ENCODE measurements at regions not wholly inside any gene's neighbourhood (a gene's known extent, or its start where the extent isn't known, plus 50 kb on each side); places are given as distances from the start of the nearest gene placed in this dataset.

- no peaks in the 10 kb centered on the region for H3K79me2 ChIP-seq (ENCODE audit: insufficient read depth, low read length)
- H2AFZ ChIP-seq (ENCODE audit: low read length): no peak overlapping the region
- ChIA-PET CTCF (ENCODE audit: low intra/inter-chr PET ratio, low total read pairs) (no interaction called here), POLR2A (no interaction called here)
- no peaks in the 10 kb centered on the region for H3K4me1 ChIP-seq (ENCODE audit: insufficient read depth, low read length)
- no peak overlapping the region for H3K4me3 ChIP-seq (replicated peaks in 1 of 3; ENCODE audit: insufficient read depth in 1 of 3, low read depth in 2 of 3, low read length in 3 of 3)
- no TSS peak for BruUV-seq (replicated peaks)
- WGBS (ENCODE audit: low lambda C conversion rate): 6% methylated on average over 5 of the region's 5 CpGs
- no peaks in the 10 kb centered on the region; a peak in 2 of 5 replicates for H3K27me3 ChIP-seq (ENCODE audit: control insufficient read depth in 1 of 2, insufficient read depth in 2 of 2, low read length in 2 of 2)
- no peak overlapping the region for H3K9ac ChIP-seq (ENCODE audit: insufficient read depth, low read depth, low read length)
- ATAC-seq: no peak
- no peak for DNase-seq (ENCODE audit: low spot score)
- TF ChIP-seq ELF4 (CRISPR knock-in tag; IDR thresholded peaks at IDR 0.05; ENCODE audit: borderline replicate concordance): no peak
- TF ChIP-seq PTBP1 (IDR thresholded peaks at IDR 0.05; ENCODE audit: low read depth, low read length, poor library complexity, severe bottlenecking): no peak
- TF ChIP-seq ZNF33B (CRISPR knock-in tag; IDR thresholded peaks at IDR 0.05): no peak
- no peak for TF ChIP-seq GZF1 (CRISPR knock-in tag; IDR thresholded peaks at IDR 0.05)
- TF ChIP-seq ARHGAP35 (CRISPR knock-in tag; IDR thresholded peaks at IDR 0.05; ENCODE audit: borderline replicate concordance): no peak
- no peak for TF ChIP-seq IKZF4 (CRISPR knock-in tag; IDR thresholded peaks at IDR 0.05; ENCODE audit: borderline replicate concordance, low read depth, not compliant biosample characterization)
- TF ChIP-seq BORCS8-MEF2B (CRISPR knock-in tag; IDR thresholded peaks at IDR 0.05): no peak
- H3K9me3 ChIP-seq (ENCODE audit: low read length): no peaks in the 10 kb centered on the region
- intact Hi-C loops (cut with micrococcal nuclease; ENCODE audit: unreplicated experiment): no loop called here
- H3K36me3 ChIP-seq (replicated peaks in 1 of 2; ENCODE audit: control insufficient read depth in 1 of 2, insufficient read depth in 2 of 2, low read length in 2 of 2): no peaks in the 10 kb centered on the region
- FAIRE-seq: no peak
- H3K4me2 ChIP-seq (ENCODE audit: low read depth, low read length): no peak overlapping the region
- no peak overlapping the region for H3K27ac ChIP-seq (ENCODE audit: extremely low read length, insufficient read depth, low read length)
- no peaks in the 10 kb centered on the region for H4K20me1 ChIP-seq (ENCODE audit: insufficient read depth, low read length)
- in situ Hi-C loops (cut with HindIII; ENCODE audit: extremely low pct_ligation_motif_present, low pct_unique_long_range_greater_than_20kb): no loop called here
These were observed 131.7 kb upstream of the ISX start for GRCh38 chr22:34934261-34934660.

GRCh38 chr22:34943830-34944229 is 122.1 kb upstream of the ISX start:
- H3K27me3 ChIP-seq (ENCODE audit: control insufficient read depth in 1 of 2, insufficient read depth in 2 of 2, low read length in 2 of 2): no peaks in the 10 kb centered on the region; a peak in 1 of 5 replicates
- no peak overlapping the region for H3K9ac ChIP-seq (ENCODE audit: insufficient read depth, low read depth, low read length)
- 3% methylated on average over 2 of the region's 2 CpGs for WGBS (ENCODE audit: low lambda C conversion rate)
- no TSS peak for BruUV-seq (replicated peaks)
- no peak for ATAC-seq
- H3K27ac ChIP-seq (ENCODE audit: extremely low read length, insufficient read depth, low read length): no peak overlapping the region
- H3K9me3 ChIP-seq (ENCODE audit: low read length): no peaks in the 10 kb centered on the region
- CTCF ChIA-PET (ENCODE audit: low intra/inter-chr PET ratio, low total read pairs): no interaction called here
- H3K36me3 ChIP-seq (replicated peaks in 1 of 2; ENCODE audit: control insufficient read depth in 1 of 2, insufficient read depth in 2 of 2, low read length in 2 of 2): no peaks in the 10 kb centered on the region
- H3K4me3 ChIP-seq (replicated peaks in 1 of 3; ENCODE audit: insufficient read depth in 1 of 3, low read depth in 2 of 3, low read length in 3 of 3): no peak overlapping the region
- POLR2A ChIA-PET: no interaction called here
- FAIRE-seq: no peak
- no peaks in the 10 kb centered on the region for H3K4me1 ChIP-seq (ENCODE audit: insufficient read depth, low read length)
- H4K20me1 ChIP-seq (ENCODE audit: insufficient read depth, low read length): no peaks in the 10 kb centered on the region
- in situ Hi-C loops (cut with HindIII; ENCODE audit: extremely low pct_ligation_motif_present, low pct_unique_long_range_greater_than_20kb): no loop called here
- H3K79me2 ChIP-seq (ENCODE audit: insufficient read depth, low read length): no peaks in the 10 kb centered on the region
- intact Hi-C loops (cut with micrococcal nuclease; ENCODE audit: unreplicated experiment): no loop called here
- H2AFZ ChIP-seq (ENCODE audit: low read length): no peak overlapping the region
- H3K4me2 ChIP-seq (ENCODE audit: low read depth, low read length): no peak overlapping the region
- DNase-seq (ENCODE audit: low spot score): no peak
- no peak for TF ChIP-seq BRD4 (CRISPR knock-in tag; IDR thresholded peaks at IDR 0.05)
- TF ChIP-seq MBNL3 (CRISPR knock-in tag; conservative IDR thresholded peaks at IDR 0.05): no peak
- TF ChIP-seq ZNF280D (CRISPR knock-in tag; IDR thresholded peaks at IDR 0.05): no peak
- no peak for TF ChIP-seq ZNF317 (CRISPR knock-in tag; IDR thresholded peaks at IDR 0.05)
- no peak for TF ChIP-seq ZNF556 (CRISPR knock-in tag; IDR thresholded peaks at IDR 0.05; ENCODE audit: borderline replicate concordance)

Measured in HepG2 (cell line).